Stimulated activated naive CD8-positive, alpha-beta T cell treated with anti-CD3 and anti-CD28 coated beads, Interleukin-15, amount 100 ng/mL, for 72 hours (primary cell): ENCODE measurements at regions not wholly inside any gene's neighbourhood (a gene's known extent, or its start where the extent isn't known, plus 50 kb on each side); places are given as distances from the start of the nearest gene placed in this dataset.
A peak's percentile ranks its signal among the peaks of the same experiment; 100 is the strongest.

ENCODE experiments used
- ATAC-seq: fragments of 150-1000 bp; cut with Tn5 transposase; 2 replicates; pipeline ENCODE4 v1.10.0; 2021; ENCODE audit warnings: mild to moderate bottlenecking, moderate library complexity
- DNase-seq, 2 donors: peaks; one replicate each; pipeline ENCODE4 v3.0.0; 2021 to 2022
- H3K27ac Mint-ChIP-seq, 2 donors: one replicate each; pipeline ENCODE4 v1.8.0; 2022; ENCODE audit warnings: mild to moderate bottlenecking in 2 of 2, mixed read lengths in 2 of 2, moderate library complexity in 2 of 2
- H3K27me3 Mint-ChIP-seq: one replicate; pipeline ENCODE4 v1.8.0; 2022; ENCODE audit warnings: mixed read lengths
- H3K4me1 Mint-ChIP-seq: one replicate; pipeline ENCODE4 v1.8.0; 2022; ENCODE audit warnings: mild to moderate bottlenecking, mixed read lengths
- H3K4me3 Mint-ChIP-seq, 2 donors: one replicate each; pipeline ENCODE4 v1.8.0; 2022; ENCODE audit warnings: mild to moderate bottlenecking in 2 of 2, mixed read lengths in 2 of 2, moderate library complexity in 1 of 2
- H3K9me3 Mint-ChIP-seq, 2 donors: one replicate each; pipeline ENCODE4 v1.8.0; 2022; ENCODE audit warnings: mixed read lengths in 2 of 2

- ATAC-seq (no peak), DNase-seq (no peak)
- Mint-ChIP-seq H3K27me3 (no peaks in the 10 kb centered on the region), H3K4me1 (no peaks in the 10 kb centered on the region), H3K9me3 (no peaks in the 10 kb centered on the region), H3K27ac (no peak overlapping the region), H3K4me3 (no peak overlapping the region)
Measured at GRCh38 chr11:127080735-127081134, 80.2 kb upstream of the KIRREL3 start.

- no peaks in the 10 kb centered on the region for H3K9me3 Mint-ChIP-seq
- no peak overlapping the region for H3K27ac Mint-ChIP-seq
- H3K4me1 Mint-ChIP-seq = no peaks in the 10 kb centered on the region
- no peak overlapping the region for H3K4me3 Mint-ChIP-seq
- no peaks in the 10 kb centered on the region for H3K27me3 Mint-ChIP-seq
- DNase-seq (no peak), ATAC-seq (no peak)
Measured at GRCh38 chr11:127075758-127076157, 75.2 kb upstream of the KIRREL3 start.

GRCh38 chr11:127074151-127074761 is 73.7 kb upstream of the KIRREL3 start:
- H3K27me3 Mint-ChIP-seq = no peaks in the 10 kb centered on the region
- no peak for DNase-seq
- no peak overlapping the region for H3K27ac Mint-ChIP-seq
- no peaks in the 10 kb centered on the region for H3K4me1 Mint-ChIP-seq
- H3K4me3 Mint-ChIP-seq = no peak overlapping the region
- ATAC-seq = no peak
- H3K9me3 Mint-ChIP-seq = no peaks in the 10 kb centered on the region

GRCh38 chr11:127073621-127074020 is 73.1 kb upstream of the KIRREL3 start:
- H3K4me1 Mint-ChIP-seq = no peaks in the 10 kb centered on the region
- H3K9me3 Mint-ChIP-seq = peaks cover 0 to 1% of the 10 kb centered on the region in 2 donors

GRCh38 chr11:127071606-127072005 is 71.0 kb upstream of the KIRREL3 start:
- Mint-ChIP-seq H3K27me3 (no peaks in the 10 kb centered on the region), H3K4me3 (no peak overlapping the region), H3K4me1 (no peaks in the 10 kb centered on the region), H3K27ac (no peak overlapping the region), H3K9me3 (peaks cover 0 to 5% of the 10 kb centered on the region in 2 donors)
- ATAC-seq (no peak), DNase-seq (no peak)

More at GRCh38 chr11:127073621-127074020, 73.1 kb upstream of the KIRREL3 start:
- no peak for DNase-seq
- H3K27ac Mint-ChIP-seq = no peak overlapping the region
- H3K27me3 Mint-ChIP-seq = no peaks in the 10 kb centered on the region
- H3K4me3 Mint-ChIP-seq = no peak overlapping the region
- no peak for ATAC-seq

GRCh38 chr11:127070808-127071207 is 70.2 kb upstream of the KIRREL3 start:
- Mint-ChIP-seq H3K27me3 (no peaks in the 10 kb centered on the region), H3K4me1 (no peaks in the 10 kb centered on the region), H3K27ac (no peak overlapping the region), H3K9me3 (peaks cover 0 to 5% of the 10 kb centered on the region in 2 donors), H3K4me3 (no peak overlapping the region)
- ATAC-seq (no peak), DNase-seq (no peak)

- no peak overlapping the region for H3K27ac Mint-ChIP-seq
- ATAC-seq = no peak
- H3K27me3 Mint-ChIP-seq = no peaks in the 10 kb centered on the region
Measured at GRCh38 chr11:127066401-127067090, 66.0 kb upstream of the KIRREL3 start.

GRCh38 chr11:127063241-127063640 is 62.7 kb upstream of the KIRREL3 start:
- H3K9me3 Mint-ChIP-seq = no peaks in the 10 kb centered on the region
- DNase-seq = no peak
- no peak for ATAC-seq
- no peak overlapping the region for H3K27ac Mint-ChIP-seq
- no peaks in the 10 kb centered on the region for H3K27me3 Mint-ChIP-seq
- no peaks in the 10 kb centered on the region for H3K4me1 Mint-ChIP-seq
- H3K4me3 Mint-ChIP-seq = no peak overlapping the region

More at GRCh38 chr11:127066401-127067090, 66.0 kb upstream of the KIRREL3 start:
- Mint-ChIP-seq H3K9me3 (peaks cover 0 to 5% of the 10 kb centered on the region in 2 donors), H3K4me1 (no peaks in the 10 kb centered on the region), H3K4me3 (no peak overlapping the region)
- no peak for DNase-seq

GRCh38 chr11:127061947-127062346 is 61.4 kb upstream of the KIRREL3 start:
- Mint-ChIP-seq H3K4me3 (no peak overlapping the region), H3K27ac (no peak overlapping the region), H3K9me3 (no peaks in the 10 kb centered on the region), H3K4me1 (no peaks in the 10 kb centered on the region), H3K27me3 (no peaks in the 10 kb centered on the region)
- no peak for ATAC-seq
- DNase-seq = no peak

GRCh38 chr11:127059750-127060149 is 59.2 kb upstream of the KIRREL3 start:
- Mint-ChIP-seq H3K4me1 (no peaks in the 10 kb centered on the region), H3K27ac (no peak overlapping the region), H3K9me3 (no peaks in the 10 kb centered on the region), H3K27me3 (no peaks in the 10 kb centered on the region), H3K4me3 (no peak overlapping the region)
- DNase-seq = no peak
- ATAC-seq = peak; percentile 21

- Mint-ChIP-seq H3K9me3 (no peaks in the 10 kb centered on the region), H3K27ac (no peak overlapping the region), H3K4me1 (no peaks in the 10 kb centered on the region), H3K27me3 (no peaks in the 10 kb centered on the region), H3K4me3 (no peak overlapping the region)
- DNase-seq = no peak
- ATAC-seq = peak; percentile 29
Measured at GRCh38 chr11:127059286-127059685, 58.7 kb upstream of the KIRREL3 start.

GRCh38 chr11:127058524-127058923 is 58.0 kb upstream of the KIRREL3 start:
- no peaks in the 10 kb centered on the region for H3K4me1 Mint-ChIP-seq
- no peak for ATAC-seq
- no peak for DNase-seq
- no peak overlapping the region for H3K27ac Mint-ChIP-seq
- no peaks in the 10 kb centered on the region for H3K27me3 Mint-ChIP-seq
- H3K9me3 Mint-ChIP-seq = no peaks in the 10 kb centered on the region
- no peak overlapping the region for H3K4me3 Mint-ChIP-seq

GRCh38 chr11:127057126-127057525 is 56.6 kb upstream of the KIRREL3 start:
- H3K27ac Mint-ChIP-seq = peak overlapping the region in 1 of 2 donors; percentile 36
- H3K9me3 Mint-ChIP-seq = no peaks in the 10 kb centered on the region
- DNase-seq (no peak), ATAC-seq (no peak)
- H3K4me1 Mint-ChIP-seq = no peaks in the 10 kb centered on the region
- H3K4me3 Mint-ChIP-seq = no peak overlapping the region
- no peaks in the 10 kb centered on the region for H3K27me3 Mint-ChIP-seq

- DNase-seq (no peak), ATAC-seq (no peak)
- Mint-ChIP-seq H3K27me3 (no peaks in the 10 kb centered on the region), H3K4me3 (no peak overlapping the region), H3K9me3 (no peaks in the 10 kb centered on the region), H3K27ac (no peak overlapping the region), H3K4me1 (no peaks in the 10 kb centered on the region)
Measured at GRCh38 chr11:127056338-127056971, 55.9 kb upstream of the KIRREL3 start.

GRCh38 chr11:127055236-127055635 is 54.7 kb upstream of the KIRREL3 start:
- H3K4me1 Mint-ChIP-seq = no peaks in the 10 kb centered on the region
- DNase-seq (no peak), ATAC-seq (no peak)
- H3K27me3 Mint-ChIP-seq = no peaks in the 10 kb centered on the region
- no peaks in the 10 kb centered on the region for H3K9me3 Mint-ChIP-seq
- no peak overlapping the region for H3K27ac Mint-ChIP-seq
- H3K4me3 Mint-ChIP-seq = no peak overlapping the region

GRCh38 chr11:127054153-127054552 is 53.6 kb upstream of the KIRREL3 start:
- Mint-ChIP-seq H3K27me3 (no peaks in the 10 kb centered on the region), H3K27ac (no peak overlapping the region), H3K4me3 (no peak overlapping the region), H3K9me3 (no peaks in the 10 kb centered on the region), H3K4me1 (no peaks in the 10 kb centered on the region)
- ATAC-seq (no peak), DNase-seq (no peak)
